H1 (cell line): ENCODE measurements at regions not wholly inside any gene's neighbourhood (a gene's known extent, or its start where the extent isn't known, plus 50 kb on each side); places are given as distances from the start of the nearest gene placed in this dataset.

Experiments used
- CTCF ChIA-PET: fragments of 300-600 bp; sonication (Branson Sonifier 250); formaldehyde crosslinking; loops from one replicate; lab custom pipeline; 2021; ENCODE audit not compliant: partially characterized antibody; lab: Charles Lee
- POLR2A ChIA-PET: fragments of 300-600 bp; sonication (Branson Sonifier 250); formaldehyde crosslinking; loops from one replicate; lab custom pipeline; 2021; ENCODE audit warnings: inconsistent platforms; ENCODE audit not compliant: partially characterized antibody; lab: Charles Lee
- DNase-seq, 2 experiments: peaks; one replicate each; pipeline versions ENCODE4 v3.0.0 to v3.0.0-alpha.2; 2010 to 2022; ENCODE audit warnings: low spot score in 2 of 2, low read depth in 1 of 2, mixed read lengths in 1 of 2
- FAIRE-seq: peaks from 2 replicates; lab custom pipeline; 2011; peaks lifted over from hg19 to GRCh38; lab: Jason Lieb, UNC
- H2AFZ ChIP-seq: 2 replicates; pipeline ENCODE4 v1.8.1; 2012; ENCODE audit warnings: low read length, inconsistent platforms
- H2AK5ac ChIP-seq: 2 replicates; pipeline ENCODE4 v1.6.1; 2013; ENCODE audit warnings: low read depth, low read length
- H2BK120ac ChIP-seq: replicated peaks from 2 replicates; pipeline ENCODE3; 2013; ENCODE audit warnings: low read depth, low read length, inconsistent platforms
- H2BK12ac ChIP-seq: 2 replicates; pipeline ENCODE4 v1.6.1; 2013; ENCODE audit warnings: low read depth, low read length
- H2BK15ac ChIP-seq: 2 replicates; pipeline ENCODE4 v1.6.1; 2013; ENCODE audit warnings: low read length
- H2BK20ac ChIP-seq: 2 replicates; pipeline ENCODE4 v1.6.1; 2013; ENCODE audit warnings: low read length
- H2BK5ac ChIP-seq: 2 replicates; pipeline ENCODE4 v1.6.1; 2013; ENCODE audit warnings: low read depth, low read length
- H3K14ac ChIP-seq: 2 replicates; pipeline ENCODE4 v1.6.1; 2013; ENCODE audit warnings: inconsistent platforms; ENCODE audit not compliant: insufficient read length
- H3K18ac ChIP-seq: 2 replicates; pipeline ENCODE4 v1.6.1; 2013; ENCODE audit warnings: low read length; ENCODE audit errors: extremely low read depth
- H3K23ac ChIP-seq: 2 replicates; pipeline ENCODE4 v1.6.1; 2013; ENCODE audit warnings: inconsistent platforms; ENCODE audit not compliant: insufficient read length
- H3K23me2 ChIP-seq: 2 replicates; pipeline ENCODE4 v1.6.1; 2013; ENCODE audit warnings: low read depth, low read length
- H3K27ac ChIP-seq: 2 replicates; pipeline ENCODE4 v1.6.1; 2011; ENCODE audit warnings: low read depth, low read length, inconsistent platforms
- H3K27me3 ChIP-seq, 4 experiments: replicated peaks in 1 of 4; 1 replicate in 1 of 4; 2 replicates in 3 of 4; pipeline versions ENCODE4 v1.6.1 to v1.8.1; 2011 to 2013; ENCODE audit warnings: low read length in 3 of 4, mild to moderate bottlenecking in 3 of 4, inconsistent platforms in 2 of 4, mixed read lengths in 2 of 4, moderate library complexity in 1 of 4; ENCODE audit not compliant: control insufficient read depth in 3 of 4, insufficient read depth in 3 of 4; ENCODE audit errors: extremely low read depth in 1 of 4
- H3K36me3 ChIP-seq, 4 experiments: 2 replicates each; pipeline versions ENCODE4 v1.6.1 to v1.8.1; 2011 to 2013; ENCODE audit warnings: mild to moderate bottlenecking in 4 of 4, low read length in 3 of 4, moderate library complexity in 2 of 4, control low read depth in 1 of 4, inconsistent platforms in 1 of 4; ENCODE audit not compliant: insufficient read depth in 4 of 4, control insufficient read depth in 2 of 4
- H3K4ac ChIP-seq: replicated peaks from 2 replicates; pipeline ENCODE3; 2013; ENCODE audit warnings: low read length, low read depth, mixed read lengths, inconsistent platforms; ENCODE audit not compliant: insufficient read length
- H3K4me1 ChIP-seq, 4 experiments: replicated peaks in 1 of 4; 1 replicate in 1 of 4; 2 replicates in 3 of 4; pipeline versions ENCODE4 v1.6.1 to v1.8.1; 2011 to 2013; ENCODE audit warnings: low read length in 3 of 4, inconsistent platforms in 2 of 4, mixed read lengths in 1 of 4; ENCODE audit not compliant: insufficient read depth in 4 of 4, control insufficient read depth in 3 of 4
- H3K4me2 ChIP-seq, 2 experiments: 2 replicates each; pipeline versions ENCODE4 v1.6.1 to v1.8.1; 2011 to 2013; ENCODE audit warnings: low read depth in 2 of 2, low read length in 2 of 2, control low read depth in 1 of 2, inconsistent platforms in 1 of 2, mild to moderate bottlenecking in 1 of 2; ENCODE audit not compliant: insufficient read depth in 1 of 2
- H3K4me3 ChIP-seq, 4 experiments: fragments of 200-600, 300-600 bp in 1 of 4; sonication (generic), shearing (Covaris generic), sonication (Bioruptor Twin) in 1 of 4; 2 replicates each; pipeline versions ENCODE4 v1.5.1 to v1.8.1; 2011 to 2016; ENCODE audit warnings: low read length in 4 of 4, low read depth in 3 of 4, control low read depth in 2 of 4, inconsistent platforms in 2 of 4, mild to moderate bottlenecking in 2 of 4, mixed read lengths in 1 of 4, moderate library complexity in 1 of 4; ENCODE audit not compliant: insufficient read depth in 2 of 4; ENCODE audit errors: extremely low read depth in 1 of 4
- H3K56ac ChIP-seq: replicated peaks from 2 replicates; pipeline ENCODE3; 2013; ENCODE audit warnings: low read depth, mild to moderate bottlenecking, mixed read lengths, low read length, inconsistent platforms; ENCODE audit not compliant: insufficient read length
- H3K79me1 ChIP-seq: 2 replicates; pipeline ENCODE4 v1.6.1; 2013; ENCODE audit warnings: low read depth, low read length, control low read depth
- H3K79me2 ChIP-seq, 2 experiments: 2 replicates each; pipeline versions ENCODE4 v1.6.1 to v1.8.1; 2012 to 2013; ENCODE audit warnings: low read length in 2 of 2, mild to moderate bottlenecking in 2 of 2, inconsistent platforms in 1 of 2; ENCODE audit not compliant: insufficient read depth in 2 of 2, control insufficient read depth in 1 of 2
- H3K9ac ChIP-seq, 4 experiments: replicated peaks in 1 of 4; 1 replicate in 1 of 4; 2 replicates in 3 of 4; pipeline versions ENCODE4 v1.6.1 to v1.8.1; 2011 to 2013; ENCODE audit warnings: low read depth in 3 of 4, low read length in 3 of 4, control low read depth in 2 of 4, mild to moderate bottlenecking in 2 of 4, moderate library complexity in 2 of 4, inconsistent platforms in 1 of 4; ENCODE audit errors: extremely low read depth in 1 of 4
- H3K9me3 ChIP-seq, 2 experiments: 2 replicates each; pipeline versions ENCODE4 v1.6.1 to v1.8.1; 2012 to 2013; ENCODE audit warnings: mild to moderate bottlenecking in 2 of 2, moderate library complexity in 2 of 2, control low read depth in 1 of 2, inconsistent platforms in 1 of 2, low read depth in 1 of 2, low read length in 1 of 2, mixed read lengths in 1 of 2; ENCODE audit not compliant: insufficient read depth in 2 of 2
- H4K20me1 ChIP-seq, 2 experiments: replicated peaks in 1 of 2; 2 replicates each; pipeline versions ENCODE3 to v1.8.1; 2011 to 2013; ENCODE audit warnings: inconsistent platforms in 2 of 2, low read length in 2 of 2, mild to moderate bottlenecking in 1 of 2; ENCODE audit not compliant: insufficient read depth in 2 of 2, control insufficient read depth in 1 of 2
- H4K5ac ChIP-seq: 2 replicates; pipeline ENCODE4 v1.6.1; 2013; ENCODE audit warnings: low read length, low read depth, mixed read lengths, inconsistent platforms; ENCODE audit not compliant: insufficient read length
- H4K8ac ChIP-seq: 2 replicates; pipeline ENCODE4 v1.8.0; 2013; ENCODE audit warnings: mild to moderate bottlenecking, moderate library complexity, low read length, inconsistent platforms; ENCODE audit not compliant: insufficient read depth; ENCODE audit errors: extremely low read depth
- H4K91ac ChIP-seq: replicated peaks from 2 replicates; pipeline ENCODE3; 2013; ENCODE audit warnings: low read length, mixed read lengths, inconsistent platforms; ENCODE audit not compliant: insufficient read length
- RAD21 ChIP-seq, 2 experiments: IDR thresholded peaks in 1 of 2; conservative IDR thresholded peaks in 1 of 2; 2 replicates each; pipeline ENCODE4 v1.6.1; 2011; ENCODE audit warnings: low read depth in 2 of 2, low read length in 2 of 2, improper control_type of control experiment in 1 of 2, inconsistent platforms in 1 of 2, mild to moderate bottlenecking in 1 of 2, moderate library complexity in 1 of 2
- ZNF274 ChIP-seq: IDR thresholded peaks from 2 replicates; pipeline ENCODE4 v1.7.0; 2012; ENCODE audit warnings: low read length, borderline replicate concordance; ENCODE audit errors: extremely low read depth
- TF ChIP-seq, protein P1 (sequence below), 3 experiments: IDR thresholded peaks; 1 replicate in 2 of 3; 2 replicates in 1 of 3; pipeline versions ENCODE4 v1.5.1 to v1.6.1; 2011; ENCODE audit warnings: low read length in 3 of 3, mild to moderate bottlenecking in 3 of 3, inconsistent platforms in 2 of 3, low read depth in 1 of 3, moderate library complexity in 1 of 3; ENCODE audit not compliant: insufficient read depth in 1 of 3; ENCODE audit errors: control extremely low read depth in 1 of 3

DNA sequence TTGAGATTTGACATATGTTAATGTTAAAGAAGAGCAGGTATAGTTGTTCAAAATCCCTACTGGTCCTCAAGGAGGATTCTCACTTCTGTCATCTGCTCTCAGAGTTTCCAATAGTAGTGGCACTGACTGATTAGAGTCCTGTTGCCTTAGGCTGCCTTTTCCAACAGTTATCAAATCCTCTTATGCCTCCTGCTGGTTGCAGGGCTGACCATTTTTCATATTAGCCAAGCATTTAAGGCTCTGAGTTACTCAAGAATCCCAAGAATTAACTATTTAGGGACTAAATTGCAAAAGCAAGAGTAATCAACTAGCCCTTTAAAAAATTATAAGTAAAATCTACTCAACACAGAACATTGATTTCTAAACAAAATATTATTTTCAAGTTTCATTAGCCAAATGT is 212.0 kb upstream of the CHORDC1 start:
- no peaks in the 10 kb centered on the region for H3K23me2 ChIP-seq

More for the DNA sequence above, 212.0 kb upstream of the CHORDC1 start:
- no peak overlapping the region for H3K56ac ChIP-seq
- H4K8ac ChIP-seq: no peak overlapping the region
- peaks cover 0 to 23% (median 10%) of the 10 kb centered on the region in 4 experiments; a peak in 3 of 7 replicates for H3K4me1 ChIP-seq
- no peak overlapping the region for H2BK5ac ChIP-seq
- ChIA-PET POLR2A (no interaction called here), CTCF (interaction anchor here (0.7 to 3.9 kb wide), 7 partner anchors 10 to 676 kb away, joined by 3 to 21 read pairs (median 4); no protein-coding TSS in a partner anchor)
- H2BK12ac ChIP-seq: no peak overlapping the region
- no peaks in the 10 kb centered on the region for H3K27me3 ChIP-seq
- no peak overlapping the region for H2AK5ac ChIP-seq
- no peaks in the 10 kb centered on the region for H3K79me1 ChIP-seq
- no peak overlapping the region for H2BK15ac ChIP-seq
- no peak overlapping the region for H3K27ac ChIP-seq
- H4K91ac ChIP-seq: no peak overlapping the region
- no peak overlapping the region for H3K9ac ChIP-seq
- no peak overlapping the region for H2AFZ ChIP-seq
- no peaks in the 10 kb centered on the region for H3K36me3 ChIP-seq
- no peak overlapping the region for H3K4me3 ChIP-seq
- H4K20me1 ChIP-seq: no peaks in the 10 kb centered on the region
- H3K79me2 ChIP-seq: no peaks in the 10 kb centered on the region
- no peak overlapping the region for H3K4ac ChIP-seq
- no peak overlapping the region for H3K18ac ChIP-seq
- no peak overlapping the region for H3K23ac ChIP-seq
- DNase-seq (no peak), FAIRE-seq (no peak)
- no peak overlapping the region for H2BK20ac ChIP-seq
- H3K4me2 ChIP-seq: no peak overlapping the region
- no peak overlapping the region for H2BK120ac ChIP-seq
- no peaks in the 10 kb centered on the region for H3K9me3 ChIP-seq
- H3K14ac ChIP-seq: no peak overlapping the region
- no peak overlapping the region for H4K5ac ChIP-seq
- TF ChIP-seq ZNF274 (no peak), RAD21 (IDR thresholded peaks at IDR 0.05 in 1 of 2, conservative IDR thresholded peaks at IDR 0.05 in 1 of 2; ENCODE audit: low read depth in 2 of 2, low read length in 2 of 2) (peak; percentile 58 to 62)
- TF ChIP-seq, protein P1, sequence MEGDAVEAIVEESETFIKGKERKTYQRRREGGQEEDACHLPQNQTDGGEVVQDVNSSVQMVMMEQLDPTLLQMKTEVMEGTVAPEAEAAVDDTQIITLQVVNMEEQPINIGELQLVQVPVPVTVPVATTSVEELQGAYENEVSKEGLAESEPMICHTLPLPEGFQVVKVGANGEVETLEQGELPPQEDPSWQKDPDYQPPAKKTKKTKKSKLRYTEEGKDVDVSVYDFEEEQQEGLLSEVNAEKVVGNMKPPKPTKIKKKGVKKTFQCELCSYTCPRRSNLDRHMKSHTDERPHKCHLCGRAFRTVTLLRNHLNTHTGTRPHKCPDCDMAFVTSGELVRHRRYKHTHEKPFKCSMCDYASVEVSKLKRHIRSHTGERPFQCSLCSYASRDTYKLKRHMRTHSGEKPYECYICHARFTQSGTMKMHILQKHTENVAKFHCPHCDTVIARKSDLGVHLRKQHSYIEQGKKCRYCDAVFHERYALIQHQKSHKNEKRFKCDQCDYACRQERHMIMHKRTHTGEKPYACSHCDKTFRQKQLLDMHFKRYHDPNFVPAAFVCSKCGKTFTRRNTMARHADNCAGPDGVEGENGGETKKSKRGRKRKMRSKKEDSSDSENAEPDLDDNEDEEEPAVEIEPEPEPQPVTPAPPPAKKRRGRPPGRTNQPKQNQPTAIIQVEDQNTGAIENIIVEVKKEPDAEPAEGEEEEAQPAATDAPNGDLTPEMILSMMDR (IDR thresholded peaks at IDR 0.05; ENCODE audit: control extremely low read depth in 1 of 3, insufficient read depth in 1 of 3, low read depth in 1 of 3, low read length in 3 of 3): peak in 2 of 3 experiments; percentile 23 to 28; a peak in 2 of 4 replicates
